Body of pancreas (tissue), 4 donors: ENCODE measurements at regions not wholly inside any gene's neighbourhood (a gene's known extent, or its start where the extent isn't known, plus 50 kb on each side); places are given as distances from the start of the nearest gene placed in this dataset.

Experiments
- POLR2A ChIP-seq, 3 donors: fragments of 450-650 bp; IDR thresholded peaks; one replicate each; pipeline ENCODE4 v1.6.1; 2016; ENCODE audit warnings: antibody characterized with exemption in 3 of 3, mild to moderate bottlenecking in 2 of 3
- TF ChIP-seq, protein P1 (sequence below), 7 experiments: fragments of 450-650 bp in 4 of 7; fragments of 200-600 bp in 3 of 7; sonication (generic) in 3 of 7; IDR thresholded peaks; one replicate each; pipeline ENCODE4 v1.5.1; 2016 to 2019; ENCODE audit warnings: antibody characterized with exemption in 7 of 7

DNA sequence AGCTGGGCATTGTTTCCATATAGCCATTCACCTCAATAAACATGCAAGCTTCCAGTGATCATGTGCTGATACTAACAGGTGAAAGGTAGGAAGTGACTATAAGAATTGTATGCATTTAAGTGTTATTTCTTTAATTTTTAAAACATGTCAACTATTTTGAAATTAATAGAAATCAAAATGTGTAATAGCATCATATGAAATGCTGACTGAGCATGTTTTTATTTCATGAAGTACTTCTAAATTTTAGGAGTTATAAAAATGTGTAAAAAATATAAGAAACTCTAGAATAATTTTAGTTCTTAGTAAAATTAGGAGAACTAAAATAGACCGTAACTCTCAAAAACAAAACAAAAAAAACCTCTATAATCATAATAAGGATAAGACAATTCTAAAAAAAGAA, 229.3 kb upstream of the ARPP21 start:
- no peak for TF ChIP-seq POLR2A (IDR thresholded peaks at IDR 0.05)
- TF ChIP-seq, protein P1, sequence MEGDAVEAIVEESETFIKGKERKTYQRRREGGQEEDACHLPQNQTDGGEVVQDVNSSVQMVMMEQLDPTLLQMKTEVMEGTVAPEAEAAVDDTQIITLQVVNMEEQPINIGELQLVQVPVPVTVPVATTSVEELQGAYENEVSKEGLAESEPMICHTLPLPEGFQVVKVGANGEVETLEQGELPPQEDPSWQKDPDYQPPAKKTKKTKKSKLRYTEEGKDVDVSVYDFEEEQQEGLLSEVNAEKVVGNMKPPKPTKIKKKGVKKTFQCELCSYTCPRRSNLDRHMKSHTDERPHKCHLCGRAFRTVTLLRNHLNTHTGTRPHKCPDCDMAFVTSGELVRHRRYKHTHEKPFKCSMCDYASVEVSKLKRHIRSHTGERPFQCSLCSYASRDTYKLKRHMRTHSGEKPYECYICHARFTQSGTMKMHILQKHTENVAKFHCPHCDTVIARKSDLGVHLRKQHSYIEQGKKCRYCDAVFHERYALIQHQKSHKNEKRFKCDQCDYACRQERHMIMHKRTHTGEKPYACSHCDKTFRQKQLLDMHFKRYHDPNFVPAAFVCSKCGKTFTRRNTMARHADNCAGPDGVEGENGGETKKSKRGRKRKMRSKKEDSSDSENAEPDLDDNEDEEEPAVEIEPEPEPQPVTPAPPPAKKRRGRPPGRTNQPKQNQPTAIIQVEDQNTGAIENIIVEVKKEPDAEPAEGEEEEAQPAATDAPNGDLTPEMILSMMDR (IDR thresholded peaks at IDR 0.05) = no peak
